A549 (cell line): ENCODE measurements at regions not wholly inside any gene's neighbourhood (a gene's known extent, or its start where the extent isn't known, plus 50 kb on each side); places are given as distances from the start of the nearest gene placed in this dataset.

Source experiments
- ATAC-seq, 2 experiments: fragments of 200-7000 bp in 1 of 2; fragments of >200 bp in 1 of 2; cut with Nextera tagmentation in 1 of 2; cut with Tn5 transposase in 1 of 2; 3 replicates each; pipeline versions ENCODE4 v1.8.0 to v1.9.1; 2018 to 2020; ENCODE audit warnings: mild to moderate bottlenecking in 1 of 2, moderate library complexity in 1 of 2
- CTCF ChIA-PET: fragments of 300-600 bp; sonication (Branson Sonifier 250); formaldehyde crosslinking; extraction: SDS; loops from one replicate; lab custom pipeline; 2021; ENCODE audit warnings: antibody characterized with exemption, inconsistent platforms; lab: Yijun Ruan, JAX
- POLR2A ChIA-PET: fragments of 350-600 bp; formaldehyde crosslinking; extraction: SDS; loops from one replicate; lab custom pipeline; 2021; ENCODE audit warnings: antibody characterized with exemption, inconsistent platforms; lab: Yijun Ruan, JAX
- DNase-seq, 2 experiments: peaks; one replicate each; pipeline versions ENCODE4 v3.0.0 to v3.0.0-alpha.2; 2011 to 2016; ENCODE audit warnings: low read depth in 1 of 2, low spot score in 1 of 2
- FAIRE-seq: peaks from 2 replicates; lab custom pipeline; 2011; peaks lifted over from hg19 to GRCh38; lab: Jason Lieb, UNC
- H3K27ac ChIP-seq, 2 experiments: fragments of >200 bp; sonication (Bioruptor Twin); formaldehyde crosslinking; 3 replicates each; pipeline ENCODE4 v1.5.1; 2016 to 2017
- H3K4me1 ChIP-seq: fragments of >200 bp; sonication (Bioruptor Twin); formaldehyde crosslinking; 3 replicates; pipeline ENCODE4 v1.6.1; 2016
- H3K4me2 ChIP-seq: fragments of >200 bp; sonication (Bioruptor Twin); formaldehyde crosslinking; 3 replicates; pipeline ENCODE4 v1.6.1; 2016
- H3K4me3 ChIP-seq: fragments of >200 bp; sonication (Bioruptor Twin); formaldehyde crosslinking; 3 replicates; pipeline ENCODE4 v1.5.1; 2016
- H3K9me3 ChIP-seq: fragments of >200 bp; sonication (Bioruptor Twin); formaldehyde crosslinking; 3 replicates; pipeline ENCODE4 v1.6.1; 2016
- CBX2 ChIP-seq: fragments of 200-600 bp; sonication (generic); IDR thresholded peaks from 2 replicates; pipeline ENCODE4 v1.6.1; 2016; ENCODE audit warnings: low read depth, mild to moderate bottlenecking, borderline replicate concordance
- FOSB ChIP-seq: fragments of 250-450 bp; sonication (Bioruptor Pico); IDR thresholded peaks from 2 replicates; pipeline ENCODE4 v1.5.0; 2020; ENCODE audit warnings: mild to moderate bottlenecking, moderate library complexity
- FOSL2 ChIP-seq, 2 experiments: fragments of 450-650 bp in 1 of 2; fragments of >200 bp in 1 of 2; sonication (Bioruptor Twin) in 1 of 2; formaldehyde crosslinking; IDR thresholded peaks; 2 replicates each; pipeline versions ENCODE4 v1.5.0 to v1.6.1; 2016 to 2020; ENCODE audit warnings: mild to moderate bottlenecking in 1 of 2, moderate library complexity in 1 of 2
- FOXS1 ChIP-seq: fragments of 250-450 bp; sonication (Bioruptor Pico); IDR thresholded peaks from 2 replicates; pipeline ENCODE4 v1.5.0; 2020; ENCODE audit warnings: mild to moderate bottlenecking, moderate library complexity
- HES2 ChIP-seq: fragments of >200 bp; sonication (Bioruptor Twin); formaldehyde crosslinking; IDR thresholded peaks from 2 replicates; pipeline ENCODE4 v1.6.1; 2016
- HEYL ChIP-seq: fragments of 250-450 bp; sonication (Bioruptor Pico); IDR thresholded peaks from 2 replicates; pipeline ENCODE4 v1.8.0; 2021; ENCODE audit warnings: mild to moderate bottlenecking, moderate library complexity
- JUNB ChIP-seq: fragments of >200 bp; sonication (Bioruptor Twin); formaldehyde crosslinking; IDR thresholded peaks from 2 replicates; pipeline ENCODE4 v1.6.1; 2016
- KDM5A ChIP-seq: fragments of 200-600 bp; sonication (generic); IDR thresholded peaks from 2 replicates; pipeline ENCODE4 v1.6.1; 2016; ENCODE audit warnings: antibody characterized with exemption, mild to moderate bottlenecking
- MAZ ChIP-seq: fragments of 150-350 bp; IDR thresholded peaks from 2 replicates; pipeline ENCODE4 v1.6.1; 2014; ENCODE audit warnings: antibody characterized with exemption, low read depth, low read length, borderline replicate concordance
- NFE2L2 ChIP-seq: fragments of 150-350 bp; conservative IDR thresholded peaks from 2 replicates; pipeline ENCODE4 v1.6.1; 2014; ENCODE audit warnings: low read length
- NR3C1 ChIP-seq: fragments of >200 bp; sonication (Bioruptor Twin); formaldehyde crosslinking; IDR thresholded peaks from 3 replicates; pipeline ENCODE4 v1.6.1; 2017
- POLR2A ChIP-seq: IDR thresholded peaks from 2 replicates; pipeline ENCODE4 v1.6.1; 2012; ENCODE audit warnings: mild to moderate bottlenecking, low read length
- RARB ChIP-seq: fragments of 250-450 bp; sonication (Bioruptor Pico); IDR thresholded peaks from 2 replicates; pipeline ENCODE4 v1.8.0; 2021; ENCODE audit warnings: mild to moderate bottlenecking, moderate library complexity
- SMC3 ChIP-seq: fragments of >200 bp; sonication (Bioruptor Twin); formaldehyde crosslinking; IDR thresholded peaks from 3 replicates; pipeline ENCODE4 v1.6.1; 2018; ENCODE audit warnings: inconsistent platforms
- SREBF2 ChIP-seq: fragments of 450-650 bp; IDR thresholded peaks from 2 replicates; pipeline ENCODE4 v1.6.1; 2014; ENCODE audit warnings: mild to moderate bottlenecking, moderate library complexity
- TFCP2L1 ChIP-seq: fragments of 250-450 bp; sonication (Bioruptor Pico); IDR thresholded peaks from 2 replicates; pipeline ENCODE4 v1.5.0; 2021; ENCODE audit warnings: mild to moderate bottlenecking
- ZFP36 ChIP-seq: fragments of 450-650 bp; IDR thresholded peaks from 2 replicates; pipeline ENCODE4 v1.6.1; 2014; ENCODE audit warnings: borderline replicate concordance; ENCODE audit not compliant: partially characterized antibody
- ZSCAN20 ChIP-seq: fragments of 250-450 bp; sonication (Bioruptor Pico); IDR thresholded peaks from 2 replicates; pipeline ENCODE4 v1.8.0; 2022; ENCODE audit warnings: mild to moderate bottlenecking, moderate library complexity
- WGBS: methylation state at CpG from one replicate; pipeline ENCODE4 v1.1.6; 2017; ENCODE audit errors: missing lambda C conversion rate; 5-methylcytosine and 5-hydroxymethylcytosine counted together
- TF ChIP-seq, protein P1 (sequence below): IDR thresholded peaks from 2 replicates; pipeline ENCODE4 v1.6.1; 2012
- TF ChIP-seq, protein P2 (sequence below): fragments of 250-450 bp; sonication (Bioruptor Pico); IDR thresholded peaks from 2 replicates; pipeline ENCODE4 v1.5.0; 2021; ENCODE audit warnings: mild to moderate bottlenecking, moderate library complexity, borderline replicate concordance

DNA sequence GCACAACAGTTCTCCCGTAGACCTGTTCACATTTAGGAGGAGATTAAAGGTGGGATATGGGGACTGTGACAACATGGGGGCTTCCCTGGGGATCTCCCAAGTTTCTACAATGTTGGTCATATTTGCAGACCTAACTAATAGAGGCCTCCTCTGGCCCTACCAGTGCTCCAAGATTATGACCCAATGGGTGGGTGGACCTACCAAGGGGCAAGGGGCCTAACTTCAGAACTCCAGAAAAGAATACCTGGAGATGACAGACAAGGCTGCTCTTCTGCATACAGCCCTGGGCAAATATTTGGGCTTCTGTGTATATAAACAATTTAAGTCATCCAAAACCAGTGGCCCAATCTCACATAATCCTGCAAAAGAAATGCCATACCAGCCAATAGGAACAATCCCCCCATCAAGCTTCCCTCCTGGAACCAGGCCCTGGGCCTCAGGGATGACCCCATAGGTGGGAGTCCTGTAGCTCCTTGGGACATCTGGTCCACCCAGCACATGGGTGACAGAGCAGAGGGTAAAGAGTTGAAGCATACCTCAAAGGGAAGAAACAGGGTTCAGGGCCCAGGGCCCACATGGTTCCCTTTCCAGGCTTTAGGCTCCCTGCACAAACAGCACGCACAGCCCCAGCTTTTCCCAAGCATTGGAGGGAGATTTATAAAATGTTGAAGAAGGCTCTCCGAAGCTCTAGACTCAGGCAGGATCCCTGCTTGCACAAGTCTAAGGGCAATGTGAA is 86.1 kb upstream of the CHST15 start:
- WGBS, result 68% methylated on average over 3 of the region's 3 CpGs
- CTCF ChIA-PET, result interaction anchor here (1.2 kb wide), 1 partner anchor 23 kb away, joined by 3 read pairs; no protein-coding TSS in a partner anchor
- H3K4me2 ChIP-seq, result no peak overlapping the region
- ATAC-seq, result no peak
- POLR2A ChIA-PET, result no interaction called here
- no peak for DNase-seq
- H3K9me3 ChIP-seq, result no peaks in the 10 kb centered on the region
- TF ChIP-seq CBX2, result no peak
- no peaks in the 10 kb centered on the region for H3K4me1 ChIP-seq
- no peak overlapping the region for H3K4me3 ChIP-seq
- no peak overlapping the region for H3K27ac ChIP-seq
- FAIRE-seq, result no peak

GRCh38 chr10:124177180-124177518 is 83.8 kb upstream of the CHST15 start:
- H3K4me3 ChIP-seq, result no peak overlapping the region
- CTCF ChIA-PET, result no interaction called here
- FAIRE-seq, result no peak

GRCh38 chr10:124176349-124177179 is 83.2 kb upstream of the CHST15 start:
- Histone ChIP-seq H3K9me3 (no peaks in the 10 kb centered on the region), H3K27ac (no peak overlapping the region), H3K4me1 (no peaks in the 10 kb centered on the region), H3K4me3 (no peak overlapping the region), H3K4me2 (no peak overlapping the region)
- ChIA-PET POLR2A (no interaction called here), CTCF (no interaction called here)
- FAIRE-seq, result no peak
- ATAC-seq, result peak in 1 of 2 experiments; percentile 29; a peak in 1 of 6 replicates
- no peak for DNase-seq
- WGBS, result 70% methylated on average over 15 of the region's 15 CpGs
- TF ChIP-seq, protein P1, sequence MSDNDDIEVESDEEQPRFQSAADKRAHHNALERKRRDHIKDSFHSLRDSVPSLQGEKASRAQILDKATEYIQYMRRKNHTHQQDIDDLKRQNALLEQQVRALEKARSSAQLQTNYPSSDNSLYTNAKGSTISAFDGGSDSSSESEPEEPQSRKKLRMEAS, result no peak
- no peak for TF ChIP-seq MAZ
- no peak for TF ChIP-seq ZFP36
- no peak for TF ChIP-seq FOSL2 (IDR thresholded peaks at IDR 0.05)
- no peak for TF ChIP-seq FOSL2 (CRISPR knock-in tag; IDR thresholded peaks at IDR 0.05)

More at GRCh38 chr10:124177180-124177518, 83.8 kb upstream of the CHST15 start:
- WGBS, result 79% methylated on average over 5 of the region's 5 CpGs
- ATAC-seq (no peak), DNase-seq (no peak)
- H3K4me2 ChIP-seq, result no peak overlapping the region
- no peaks in the 10 kb centered on the region for H3K9me3 ChIP-seq
- no peak overlapping the region for H3K27ac ChIP-seq
- no peaks in the 10 kb centered on the region for H3K4me1 ChIP-seq
- POLR2A ChIA-PET, result no interaction called here
- TF ChIP-seq POLR2A (no peak), NFE2L2 (no peak), NR3C1 (no peak)

DNA sequence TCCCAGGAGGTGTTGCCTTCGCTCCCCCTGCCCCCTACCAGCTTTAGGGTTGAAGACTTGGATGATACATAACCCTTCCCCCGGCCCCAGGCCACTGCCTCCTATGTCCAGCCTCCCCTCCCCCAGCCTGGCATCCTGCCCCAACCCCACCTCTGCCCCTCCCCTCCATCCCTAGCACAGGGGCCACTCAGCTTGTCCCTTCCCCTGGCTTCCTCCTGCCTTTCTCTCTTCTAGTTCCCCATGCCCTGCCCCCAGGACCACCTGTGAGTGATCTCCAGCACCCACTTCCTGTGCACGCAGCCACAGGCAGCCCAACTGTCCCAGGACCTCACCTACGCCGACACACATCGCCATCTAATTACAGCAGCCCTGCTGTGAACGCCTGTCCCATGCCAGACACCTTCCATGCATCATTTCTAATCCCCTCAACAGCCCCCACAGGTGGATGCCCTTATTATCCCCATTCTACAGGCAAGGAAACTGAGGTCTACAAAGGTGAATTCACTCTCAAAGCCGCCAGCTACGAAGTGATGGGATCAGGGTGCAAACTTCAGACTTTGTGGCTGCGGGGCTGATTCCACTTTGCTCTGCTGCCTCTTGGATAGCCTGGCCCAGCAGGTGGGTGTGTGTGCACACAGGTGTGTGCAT is 82.4 kb upstream of the CHST15 start:
- H3K4me1 ChIP-seq, result no peaks in the 10 kb centered on the region
- H3K4me3 ChIP-seq, result no peak overlapping the region
- no peak for FAIRE-seq
- H3K9me3 ChIP-seq, result no peaks in the 10 kb centered on the region
- H3K27ac ChIP-seq, result no peak overlapping the region
- no peak overlapping the region for H3K4me2 ChIP-seq
- TF ChIP-seq, protein P1, result no peak
- DNase-seq, result no peak
- no peak for ATAC-seq
- ChIA-PET POLR2A (no interaction called here), CTCF (interaction anchor here (1.2 kb wide), 1 partner anchor 181 kb away, joined by 4 read pairs; no protein-coding TSS in a partner anchor)
- WGBS, result 57% methylated on average over 10 of the region's 10 CpGs

DNA sequence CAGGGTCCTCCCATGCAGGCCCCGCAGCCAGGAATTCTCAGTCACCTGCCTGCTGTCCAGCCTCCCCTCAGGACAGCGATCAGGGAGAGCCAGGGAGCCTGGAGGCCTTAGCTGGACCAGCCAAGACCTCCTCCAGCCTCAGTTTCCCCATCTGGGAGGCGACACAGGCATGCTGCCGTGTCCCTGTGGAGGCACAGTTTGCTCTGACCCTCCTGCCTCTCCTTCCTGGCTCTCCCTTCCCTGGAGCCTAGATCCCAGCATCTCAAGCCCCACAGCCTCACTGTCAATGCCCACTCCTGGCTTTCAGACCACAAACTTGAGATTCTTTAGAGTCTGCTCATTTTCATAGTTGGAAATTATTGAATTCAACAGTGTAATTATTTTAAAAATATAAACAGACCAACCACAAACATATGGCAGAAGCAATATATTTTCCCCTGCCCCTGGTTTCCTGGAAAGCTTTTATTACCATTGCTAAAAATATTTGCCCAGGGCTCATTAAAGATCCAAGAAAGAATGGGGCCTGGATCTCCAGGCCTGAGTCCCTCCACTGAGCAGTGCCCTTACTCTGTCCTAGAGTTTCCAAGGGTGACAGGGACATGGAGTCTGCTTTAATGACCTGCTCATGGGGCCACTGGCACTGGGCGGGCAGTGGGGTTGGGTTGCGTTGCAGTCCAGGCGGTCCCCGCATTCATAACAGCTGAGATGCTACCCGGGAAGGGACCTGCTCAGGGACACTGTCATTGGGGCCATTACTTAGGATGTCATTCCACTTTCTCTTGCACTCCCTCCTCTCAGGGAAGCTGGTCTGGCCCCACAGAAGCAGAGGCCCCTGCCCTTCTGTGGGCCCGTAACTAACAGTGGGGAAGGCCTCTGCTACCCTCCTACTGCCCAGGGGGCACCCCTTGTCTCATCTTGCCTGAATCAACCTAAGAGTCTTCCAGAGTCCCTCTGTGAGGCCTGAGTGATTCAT is 81.6 kb upstream of the CHST15 start:
- ChIA-PET POLR2A (no interaction called here), CTCF (interaction anchor here (1.2 kb wide), 1 partner anchor 180 kb away, joined by 4 read pairs; no protein-coding TSS in a partner anchor)
- H3K9me3 ChIP-seq, result no peaks in the 10 kb centered on the region
- no peak overlapping the region for H3K4me2 ChIP-seq
- no peak overlapping the region for H3K4me3 ChIP-seq
- H3K27ac ChIP-seq, result no peak overlapping the region
- 67% methylated on average over 10 of the region's 10 CpGs for WGBS
- ATAC-seq (no peak), DNase-seq (no peak), FAIRE-seq (no peak)
- H3K4me1 ChIP-seq, result no peaks in the 10 kb centered on the region
- TF ChIP-seq KDM5A (no peak), JUNB (no peak), ZSCAN20 (no peak), SREBF2 (no peak), HEYL (CRISPR knock-in tag) (no peak), NFE2L2 (no peak), FOSB (CRISPR knock-in tag) (no peak), TFCP2L1 (CRISPR knock-in tag) (no peak), RARB (CRISPR knock-in tag) (no peak), FOXS1 (CRISPR knock-in tag) (no peak), HES2 (no peak), SMC3 (no peak)
- TF ChIP-seq, protein P2, sequence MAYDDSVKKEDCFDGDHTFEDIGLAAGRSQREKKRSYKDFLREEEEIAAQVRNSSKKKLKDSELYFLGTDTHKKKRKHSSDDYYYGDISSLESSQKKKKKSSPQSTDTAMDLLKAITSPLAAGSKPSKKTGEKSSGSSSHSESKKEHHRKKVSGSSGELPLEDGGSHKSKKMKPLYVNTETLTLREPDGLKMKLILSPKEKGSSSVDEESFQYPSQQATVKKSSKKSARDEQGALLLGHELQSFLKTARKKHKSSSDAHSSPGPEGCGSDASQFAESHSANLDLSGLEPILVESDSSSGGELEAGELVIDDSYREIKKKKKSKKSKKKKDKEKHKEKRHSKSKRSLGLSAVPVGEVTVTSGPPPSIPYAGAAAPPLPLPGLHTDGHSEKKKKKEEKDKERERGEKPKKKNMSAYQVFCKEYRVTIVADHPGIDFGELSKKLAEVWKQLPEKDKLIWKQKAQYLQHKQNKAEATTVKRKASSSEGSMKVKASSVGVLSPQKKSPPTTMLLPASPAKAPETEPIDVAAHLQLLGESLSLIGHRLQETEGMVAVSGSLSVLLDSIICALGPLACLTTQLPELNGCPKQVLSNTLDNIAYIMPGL (CRISPR knock-in tag), result no peak
